Endodermal cell (in vitro differentiated cells): ENCODE measurements at regions not wholly inside any gene's neighbourhood (a gene's known extent, or its start where the extent isn't known, plus 50 kb on each side); places are given as distances from the start of the nearest gene placed in this dataset.

Experiments
- DNase-seq: peaks from one replicate; pipeline ENCODE4 v3.0.0-alpha.2; 2017
- H3K27ac ChIP-seq: 2 replicates; pipeline ENCODE4 v1.5.1; 2013; ENCODE audit warnings: mild to moderate bottlenecking, low read depth, low read length, moderate library complexity
- H3K27me3 ChIP-seq: 2 replicates; pipeline ENCODE4 v1.6.1; 2013; ENCODE audit warnings: mild to moderate bottlenecking, low read length, moderate library complexity; ENCODE audit not compliant: insufficient read depth, control insufficient read depth, poor library complexity, severe bottlenecking
- H3K36me3 ChIP-seq: 2 replicates; pipeline ENCODE4 v1.7.0; 2013; ENCODE audit warnings: mild to moderate bottlenecking, low read length, moderate library complexity; ENCODE audit not compliant: control insufficient read depth, insufficient read depth
- H3K4me1 ChIP-seq: one replicate; pipeline ENCODE4 v1.7.0; 2013; ENCODE audit warnings: low read length; ENCODE audit not compliant: control insufficient read depth, insufficient read depth
- H3K4me3 ChIP-seq: 2 replicates; pipeline ENCODE4 v1.5.1; 2013; ENCODE audit warnings: mild to moderate bottlenecking, low read length, moderate library complexity
- H3K9ac ChIP-seq: 2 replicates; pipeline ENCODE4 v1.6.1; 2013; ENCODE audit warnings: mild to moderate bottlenecking, low read length, moderate library complexity; ENCODE audit not compliant: poor library complexity, severe bottlenecking; ENCODE audit errors: extremely low read depth
- H3K9me3 ChIP-seq: 2 replicates; pipeline ENCODE4 v1.6.1; 2013; ENCODE audit warnings: mild to moderate bottlenecking, low read length, moderate library complexity; ENCODE audit not compliant: control insufficient read depth
- H3K27ac Mint-ChIP-seq: 2 replicates; pipeline ENCODE4 v1.8.0; 2020; ENCODE audit warnings: mixed read lengths
- H3K27me3 Mint-ChIP-seq: 2 replicates; pipeline ENCODE4 v1.8.0; 2021; ENCODE audit warnings: mild to moderate bottlenecking, mixed read lengths; ENCODE audit not compliant: insufficient read depth
- H3K36me3 Mint-ChIP-seq: 2 replicates; pipeline ENCODE4 v1.8.0; 2020; ENCODE audit warnings: low read depth, mixed read lengths
- H3K4me1 Mint-ChIP-seq: 2 replicates; pipeline ENCODE4 v1.8.0; 2020; ENCODE audit warnings: mixed read lengths
- H3K4me3 Mint-ChIP-seq: 2 replicates; pipeline ENCODE4 v1.8.0; 2020; ENCODE audit warnings: mild to moderate bottlenecking, moderate library complexity, mixed read lengths
- H3K9me3 Mint-ChIP-seq: 2 replicates; pipeline ENCODE4 v1.8.0; 2020; ENCODE audit warnings: mild to moderate bottlenecking, mixed read lengths
- WGBS, 2 experiments: methylation state at CpG; one replicate each; pipeline versions ENCODE4 v1.1.5 to v1.1.7; 2013; ENCODE audit warnings: missing lambda C conversion rate in 2 of 2, mixed read lengths in 1 of 2; ENCODE audit not compliant: insufficient coverage in 1 of 2, insufficient read length in 1 of 2; 5-methylcytosine and 5-hydroxymethylcytosine counted together
- TF ChIP-seq, protein P1 (sequence below): fragments of 200-600 bp; sonication (generic); conservative IDR thresholded peaks from 2 replicates; pipeline ENCODE4 v1.5.0; 2021; ENCODE audit warnings: antibody characterized with exemption, mild to moderate bottlenecking

DNA sequence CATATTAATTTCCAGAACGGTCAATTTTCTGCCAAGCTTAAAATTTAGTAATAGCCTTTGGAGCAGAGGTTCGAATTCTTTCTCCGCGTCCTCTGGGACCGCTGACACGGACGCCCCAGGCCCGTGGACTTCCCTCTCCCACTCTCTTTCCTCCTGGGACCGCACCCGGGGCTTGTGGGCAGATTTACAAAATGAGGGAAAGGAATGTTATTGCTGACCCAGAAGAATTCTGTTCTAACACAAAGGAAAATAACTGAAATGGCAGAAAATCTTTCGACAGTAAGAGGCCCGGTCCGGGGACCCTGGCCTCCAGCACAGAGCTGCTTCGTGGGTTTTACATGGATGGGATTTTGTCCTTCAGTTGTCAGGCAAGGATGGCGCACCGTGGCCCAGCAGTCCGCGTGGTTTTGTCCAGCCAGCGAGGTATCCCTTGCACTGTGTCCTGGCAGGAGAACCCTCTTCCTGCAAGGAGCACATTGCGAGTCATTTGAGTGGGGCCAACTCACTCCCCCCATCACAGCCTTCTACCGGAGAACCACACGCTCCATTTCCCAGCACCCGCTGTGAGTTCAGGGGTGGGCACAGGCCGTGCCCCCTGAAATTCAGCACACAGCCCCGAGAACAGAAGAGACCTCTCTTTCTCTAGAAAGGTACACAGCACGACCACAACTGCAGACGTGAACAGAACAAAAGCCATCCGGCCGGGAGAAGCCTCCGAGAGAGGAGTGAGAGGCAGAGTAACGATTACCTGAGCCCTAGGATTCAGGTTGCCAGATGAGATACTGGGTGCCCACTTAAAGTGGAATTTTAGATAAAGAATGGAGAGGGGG is 106.0 kb upstream of the AFDN start:
- TF ChIP-seq, protein P1, sequence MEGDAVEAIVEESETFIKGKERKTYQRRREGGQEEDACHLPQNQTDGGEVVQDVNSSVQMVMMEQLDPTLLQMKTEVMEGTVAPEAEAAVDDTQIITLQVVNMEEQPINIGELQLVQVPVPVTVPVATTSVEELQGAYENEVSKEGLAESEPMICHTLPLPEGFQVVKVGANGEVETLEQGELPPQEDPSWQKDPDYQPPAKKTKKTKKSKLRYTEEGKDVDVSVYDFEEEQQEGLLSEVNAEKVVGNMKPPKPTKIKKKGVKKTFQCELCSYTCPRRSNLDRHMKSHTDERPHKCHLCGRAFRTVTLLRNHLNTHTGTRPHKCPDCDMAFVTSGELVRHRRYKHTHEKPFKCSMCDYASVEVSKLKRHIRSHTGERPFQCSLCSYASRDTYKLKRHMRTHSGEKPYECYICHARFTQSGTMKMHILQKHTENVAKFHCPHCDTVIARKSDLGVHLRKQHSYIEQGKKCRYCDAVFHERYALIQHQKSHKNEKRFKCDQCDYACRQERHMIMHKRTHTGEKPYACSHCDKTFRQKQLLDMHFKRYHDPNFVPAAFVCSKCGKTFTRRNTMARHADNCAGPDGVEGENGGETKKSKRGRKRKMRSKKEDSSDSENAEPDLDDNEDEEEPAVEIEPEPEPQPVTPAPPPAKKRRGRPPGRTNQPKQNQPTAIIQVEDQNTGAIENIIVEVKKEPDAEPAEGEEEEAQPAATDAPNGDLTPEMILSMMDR = no peak
- no peak overlapping the region for H3K4me3 ChIP-seq
- Mint-ChIP-seq H3K4me3 (no peak overlapping the region), H3K4me1 (peaks cover 2% of the 10 kb centered on the region), H3K27ac (no peak overlapping the region), H3K27me3 (peaks cover 3% of the 10 kb centered on the region), H3K9me3 (peaks cover 5% of the 10 kb centered on the region), H3K36me3 (no peaks in the 10 kb centered on the region)
- H3K36me3 ChIP-seq = no peaks in the 10 kb centered on the region
- WGBS, 2 experiments = 94% methylated on average over 22 to 31 of the region's 31 CpGs
- DNase-seq = peak; percentile 33
- H3K27me3 ChIP-seq = peaks cover 3% of the 10 kb centered on the region
- no peak overlapping the region for H3K27ac ChIP-seq
- H3K4me1 ChIP-seq = no peaks in the 10 kb centered on the region
- H3K9ac ChIP-seq = no peak overlapping the region
- no peaks in the 10 kb centered on the region for H3K9me3 ChIP-seq

DNA sequence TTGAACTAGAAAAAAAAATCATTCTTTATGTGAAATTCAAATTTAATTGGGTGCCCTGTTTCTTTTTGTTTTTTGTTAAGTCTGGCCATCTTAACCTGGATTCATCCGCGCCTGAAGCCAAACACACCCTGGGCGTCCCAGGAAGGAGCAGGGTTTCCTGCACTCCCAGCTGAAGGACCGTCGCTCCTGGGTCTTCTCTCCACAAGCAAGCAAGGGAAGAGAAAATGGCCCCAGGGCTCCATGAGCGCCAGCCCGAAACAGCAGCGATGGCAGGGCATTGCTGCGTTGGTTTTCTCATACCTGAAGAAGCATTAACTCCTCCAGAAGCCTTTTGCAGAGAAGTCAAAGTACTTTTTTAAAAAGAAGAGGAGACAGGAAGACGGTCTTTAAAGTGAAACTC is 105.4 kb upstream of the AFDN start:
- 73 to 94% methylated on average over 3 to 10 of the region's 10 CpGs for WGBS, 2 experiments
- H3K27me3 Mint-ChIP-seq = peaks cover 5% of the 10 kb centered on the region
- H3K4me3 Mint-ChIP-seq = no peak overlapping the region
- H3K4me3 ChIP-seq = no peak overlapping the region
- peaks cover 2% of the 10 kb centered on the region for H3K4me1 Mint-ChIP-seq
- no peaks in the 10 kb centered on the region for H3K36me3 ChIP-seq
- H3K9me3 Mint-ChIP-seq = peaks cover 5% of the 10 kb centered on the region
- H3K36me3 Mint-ChIP-seq = no peaks in the 10 kb centered on the region
- no peaks in the 10 kb centered on the region for H3K9me3 ChIP-seq
- no peaks in the 10 kb centered on the region for H3K27me3 ChIP-seq
- no peak overlapping the region for H3K27ac Mint-ChIP-seq
- H3K4me1 ChIP-seq = no peaks in the 10 kb centered on the region
- peak; percentile 40 for DNase-seq
- H3K27ac ChIP-seq = no peak overlapping the region
- H3K9ac ChIP-seq = no peak overlapping the region
- TF ChIP-seq, protein P1 = no peak

DNA sequence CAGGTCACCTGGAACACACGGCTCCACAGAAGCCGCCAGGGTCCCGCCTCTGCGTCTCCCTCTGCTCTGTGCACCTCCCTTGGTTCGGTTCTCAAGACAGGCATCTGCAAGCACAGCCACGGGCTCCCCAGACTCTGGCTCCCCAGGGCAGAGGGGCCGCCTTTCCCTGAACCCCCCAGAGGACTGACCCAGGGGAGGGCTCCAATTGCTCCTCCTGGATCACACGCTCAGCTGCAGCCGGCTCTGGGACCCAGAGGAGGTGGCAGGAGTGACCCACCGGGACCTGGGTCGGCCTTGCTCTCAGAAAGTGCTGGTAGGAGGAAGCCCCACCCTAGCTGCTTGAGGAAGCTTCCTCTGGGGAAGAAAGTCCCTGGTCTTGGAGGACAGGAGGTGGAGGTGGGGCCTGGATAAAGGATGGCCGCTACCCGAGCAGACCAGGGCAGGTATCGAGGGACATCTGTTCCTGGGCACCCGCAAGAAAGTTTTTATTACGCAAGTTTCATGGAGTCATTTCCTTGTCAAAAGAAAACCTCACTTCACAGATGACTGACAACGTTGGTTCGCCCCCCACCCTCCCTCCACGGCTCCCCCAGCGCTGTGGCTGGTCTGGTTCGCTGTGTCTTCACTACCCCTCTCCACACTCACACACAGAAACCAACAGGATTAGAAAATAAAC is 103.9 kb upstream of the AFDN start:
- TF ChIP-seq, protein P1 = no peak
- Histone ChIP-seq H3K27ac (no peak overlapping the region), H3K4me1 (no peaks in the 10 kb centered on the region), H3K9me3 (no peaks in the 10 kb centered on the region), H3K9ac (no peak overlapping the region), H3K27me3 (no peaks in the 10 kb centered on the region), H3K4me3 (no peak overlapping the region), H3K36me3 (no peaks in the 10 kb centered on the region)
- Mint-ChIP-seq H3K27me3 (peaks cover 5% of the 10 kb centered on the region), H3K27ac (no peak overlapping the region), H3K4me3 (no peak overlapping the region), H3K9me3 (peaks cover 5% of the 10 kb centered on the region), H3K4me1 (peaks cover 2% of the 10 kb centered on the region), H3K36me3 (no peaks in the 10 kb centered on the region)
- WGBS, 2 experiments = 92% methylated on average over 13 to 21 of the region's 21 CpGs
- peak; percentile 48 for DNase-seq
